Fibroblast of villous mesenchyme (primary cell): ENCODE measurements at regions not wholly inside any gene's neighbourhood (a gene's known extent, or its start where the extent isn't known, plus 50 kb on each side); places are given as distances from the start of the nearest gene placed in this dataset.

Source experiments
- DNase-seq: peaks from one replicate; pipeline ENCODE4 v3.0.0-alpha.2; 2010; ENCODE audit warnings: low read depth
- H3K4me3 ChIP-seq: 2 replicates; pipeline ENCODE4 v1.5.1; 2011; ENCODE audit warnings: low read depth, mild to moderate bottlenecking, low read length
- CTCF ChIP-seq: IDR thresholded peaks from 2 replicates; pipeline ENCODE4 v1.5.1; 2012; ENCODE audit warnings: low read depth, mild to moderate bottlenecking, low read length; ENCODE audit not compliant: insufficient read depth

- H3K4me3 ChIP-seq: no peak overlapping the region
- no peak for TF ChIP-seq CTCF
- peak; percentile 34 for DNase-seq
These were observed 169.4 kb upstream of the PLEKHG7 start for GRCh38 chr12:92533280-92533890.

- no peak for TF ChIP-seq CTCF
- H3K4me3 ChIP-seq: no peak overlapping the region
- no peak for DNase-seq
These were observed 172.1 kb upstream of the PLEKHG7 start for GRCh38 chr12:92530706-92531105.

DNA sequence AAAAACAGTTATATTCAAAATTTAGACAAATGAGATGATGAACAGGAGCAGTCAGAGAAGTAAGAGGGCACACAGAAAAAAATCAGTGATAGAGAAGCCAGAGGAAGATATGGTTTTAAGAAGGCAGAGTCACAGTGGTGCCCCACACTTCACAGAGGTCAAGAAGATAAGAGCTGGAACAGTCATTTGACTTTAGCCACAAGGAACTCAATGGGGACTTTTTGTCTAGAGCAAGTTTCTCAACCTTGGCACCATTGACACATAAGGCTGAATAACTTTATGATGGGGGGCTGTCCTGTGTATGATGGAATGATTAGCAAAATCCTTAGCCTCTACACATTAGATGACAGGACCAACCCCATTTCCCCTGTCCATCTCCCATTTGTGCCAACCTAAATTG lies 172.8 kb upstream of the PLEKHG7 start:
- no peak for DNase-seq
- no peak overlapping the region for H3K4me3 ChIP-seq
- TF ChIP-seq CTCF: no peak

GRCh38 chr12:92528586-92528985 lies 174.2 kb upstream of the PLEKHG7 start:
- H3K4me3 ChIP-seq: no peak overlapping the region
- no peak for DNase-seq
- TF ChIP-seq CTCF: no peak

DNA sequence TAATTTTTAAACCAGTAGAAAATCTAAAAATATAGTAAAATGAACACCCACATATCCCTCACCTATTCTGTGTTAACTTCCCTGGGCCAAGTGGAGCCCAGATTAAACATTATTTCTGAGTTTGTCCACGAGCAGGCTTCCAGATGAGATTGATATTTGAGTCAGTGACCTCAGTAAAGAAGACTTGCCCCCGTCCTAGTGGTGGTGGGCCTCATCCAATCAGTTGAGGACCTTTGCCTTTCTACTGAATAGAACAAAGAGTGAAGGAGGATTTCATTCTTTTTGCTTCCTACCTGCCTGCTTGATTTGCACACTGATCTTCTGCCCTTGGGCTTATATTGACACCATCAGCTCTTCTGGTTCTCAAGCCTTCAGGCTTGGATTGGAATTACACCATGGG lies 174.7 kb upstream of the PLEKHG7 start:
- TF ChIP-seq CTCF: peak; percentile 11

GRCh38 chr12:92524489-92524888 lies 178.3 kb upstream of the PLEKHG7 start:
- no peak for DNase-seq
- TF ChIP-seq CTCF: no peak
- H3K4me3 ChIP-seq: no peak overlapping the region

More for the DNA sequence above, 174.7 kb upstream of the PLEKHG7 start:
- no peak for DNase-seq
- no peak overlapping the region for H3K4me3 ChIP-seq

- no peak for DNase-seq
- TF ChIP-seq CTCF: no peak
- no peak overlapping the region for H3K4me3 ChIP-seq
These were observed 182.3 kb upstream of the PLEKHG7 start for GRCh38 chr12:92520511-92520910.
